Endothelial cell of umbilical vein (primary cell): ENCODE measurements at regions not wholly inside any gene's neighbourhood (a gene's known extent, or its start where the extent isn't known, plus 50 kb on each side); places are given as distances from the start of the nearest gene placed in this dataset.

Experiments used
- CTCF ChIP-seq, 2 donors: IDR thresholded peaks; 1 replicate in 1 of 2; 2 replicates in 1 of 2; pipeline ENCODE4 v1.5.1; 2011; ENCODE audit warnings: low read length in 2 of 2, mild to moderate bottlenecking in 2 of 2, moderate library complexity in 2 of 2, control low read depth in 1 of 2, inconsistent platforms in 1 of 2, low read depth in 1 of 2; ENCODE audit not compliant: insufficient read depth in 1 of 2; ENCODE audit errors: extremely low read depth in 1 of 2
- EZH2 ChIP-seq: IDR thresholded peaks from 2 replicates; pipeline ENCODE4 v1.6.1; 2012; ENCODE audit warnings: borderline replicate concordance, low read depth, mild to moderate bottlenecking, moderate library complexity, low read length, inconsistent platforms; ENCODE audit not compliant: severe bottlenecking
- FOS ChIP-seq: IDR thresholded peaks from 2 replicates; pipeline ENCODE4 v1.6.1; 2011; ENCODE audit warnings: mild to moderate bottlenecking, low read length, moderate library complexity, borderline replicate concordance; ENCODE audit not compliant: insufficient read depth
- JUN ChIP-seq: IDR thresholded peaks from 2 replicates; pipeline ENCODE4 v1.6.1; 2011; ENCODE audit warnings: borderline replicate concordance, low read depth; ENCODE audit not compliant: insufficient read length, insufficient read depth
- MAX ChIP-seq: IDR thresholded peaks from 2 replicates; pipeline ENCODE4 v1.6.1; 2011; ENCODE audit not compliant: insufficient read depth, insufficient read length
- MYC ChIP-seq: IDR thresholded peaks from one replicate; pipeline ENCODE4 v1.6.1; 2011; ENCODE audit warnings: mild to moderate bottlenecking, low read depth, low read length
- POLR2A ChIP-seq: IDR thresholded peaks from 2 replicates; pipeline ENCODE4 v1.6.1; 2012; ENCODE audit warnings: low read depth, mild to moderate bottlenecking, control low read depth, low read length
- POLR2AphosphoS5 ChIP-seq: IDR thresholded peaks from 2 replicates; pipeline ENCODE4 v1.6.1; 2012; ENCODE audit warnings: low read depth, mild to moderate bottlenecking, control low read depth, low read length, moderate library complexity; ENCODE audit not compliant: insufficient read depth

- no peak for TF ChIP-seq EZH2
- TF ChIP-seq CTCF (IDR thresholded peaks at IDR 0.05; ENCODE audit: extremely low read depth in 1 of 2, insufficient read depth in 1 of 2, low read depth in 1 of 2, low read length in 2 of 2): no peak
- no peak for TF ChIP-seq POLR2A
- TF ChIP-seq FOS: no peak
- no peak for TF ChIP-seq POLR2AphosphoS5
- no peak for TF ChIP-seq JUN
- TF ChIP-seq MYC: no peak
- no peak for TF ChIP-seq MAX
These were observed 60.4 kb upstream of the FICD start for GRCh38 chr12:108454539-108455139.
